ENCODE measurements at regions not wholly inside any gene's neighbourhood (a gene's known extent, or its start where the extent isn't known, plus 50 kb on each side); places are given as distances from the start of the nearest gene placed in this dataset.

- no peak for DNase-seq (ENCODE audit: low spot score in 2 of 2)
- Histone ChIP-seq H3K9me3 (no peaks in the 10 kb centered on the region), H3K4me1 (no peaks in the 10 kb centered on the region), H3K27me3 (no peaks in the 10 kb centered on the region), H3K27ac (no peak overlapping the region), H3K36me3 (no peaks in the 10 kb centered on the region), H3K4me3 (no peak overlapping the region)
- TF ChIP-seq POLR2AphosphoS5 (IDR thresholded peaks at IDR 0.05) (no peak), POLR2A (IDR thresholded peaks at IDR 0.05) (no peak), CTCF (IDR thresholded peaks at IDR 0.05) (no peak)
- intact Hi-C loops (cut with DNase I; ENCODE audit: low total_unique reads): no loop called here
Observed at GRCh38 chr3:166186003-166186402, 348.8 kb upstream of the BCHE start.

GRCh38 chr3:166177130-166177529 is 339.9 kb upstream of the BCHE start:
- H3K36me3 ChIP-seq: no peaks in the 10 kb centered on the region
- DNase-seq (ENCODE audit: low spot score in 2 of 2): no peak
- TF ChIP-seq CTCF (IDR thresholded peaks at IDR 0.05): no peak
- TF ChIP-seq POLR2A (IDR thresholded peaks at IDR 0.05): no peak
- no peak for TF ChIP-seq POLR2AphosphoS5 (IDR thresholded peaks at IDR 0.05)
- H3K27me3 ChIP-seq: no peaks in the 10 kb centered on the region
- no peaks in the 10 kb centered on the region for H3K4me1 ChIP-seq
- H3K27ac ChIP-seq: no peak overlapping the region
- no peaks in the 10 kb centered on the region for H3K9me3 ChIP-seq
- intact Hi-C loops (cut with DNase I; ENCODE audit: low total_unique reads): no loop called here
- H3K4me3 ChIP-seq: no peak overlapping the region

- Histone ChIP-seq H3K9me3 (no peaks in the 10 kb centered on the region), H3K36me3 (no peaks in the 10 kb centered on the region), H3K4me3 (no peak overlapping the region), H3K27ac (no peak overlapping the region), H3K4me1 (no peaks in the 10 kb centered on the region), H3K27me3 (no peaks in the 10 kb centered on the region)
- TF ChIP-seq CTCF (IDR thresholded peaks at IDR 0.05): no peak
- TF ChIP-seq POLR2A (IDR thresholded peaks at IDR 0.05): no peak
- TF ChIP-seq POLR2AphosphoS5 (IDR thresholded peaks at IDR 0.05): no peak
- no peak for DNase-seq (ENCODE audit: low spot score in 2 of 2)
- intact Hi-C loops (cut with DNase I; ENCODE audit: low total_unique reads): no loop called here
Observed at GRCh38 chr3:166171695-166172094, 334.5 kb upstream of the BCHE start.

- Histone ChIP-seq H3K4me1 (no peaks in the 10 kb centered on the region), H3K9me3 (no peaks in the 10 kb centered on the region), H3K36me3 (no peaks in the 10 kb centered on the region), H3K4me3 (no peak overlapping the region), H3K27ac (no peak overlapping the region), H3K27me3 (no peaks in the 10 kb centered on the region)
- no peak for DNase-seq (ENCODE audit: low spot score in 2 of 2)
- intact Hi-C loops (cut with DNase I; ENCODE audit: low total_unique reads): no loop called here
- TF ChIP-seq POLR2A (IDR thresholded peaks at IDR 0.05): no peak
- no peak for TF ChIP-seq CTCF (IDR thresholded peaks at IDR 0.05)
- TF ChIP-seq POLR2AphosphoS5 (IDR thresholded peaks at IDR 0.05): no peak
Observed at GRCh38 chr3:166169681-166170080, 332.5 kb upstream of the BCHE start.

GRCh38 chr3:166127969-166128368 is 290.7 kb upstream of the BCHE start:
- no peak for DNase-seq (ENCODE audit: low spot score in 2 of 2)
- intact Hi-C loops (cut with DNase I; ENCODE audit: low total_unique reads): no loop called here
- Histone ChIP-seq H3K27ac (no peak overlapping the region), H3K36me3 (no peaks in the 10 kb centered on the region), H3K27me3 (no peaks in the 10 kb centered on the region), H3K4me1 (no peaks in the 10 kb centered on the region), H3K4me3 (no peak overlapping the region), H3K9me3 (no peaks in the 10 kb centered on the region)
- TF ChIP-seq CTCF (IDR thresholded peaks at IDR 0.05): no peak
- no peak for TF ChIP-seq POLR2AphosphoS5 (IDR thresholded peaks at IDR 0.05)
- TF ChIP-seq POLR2A (IDR thresholded peaks at IDR 0.05): no peak

All from breast epithelium (tissue), 4 donors.